SU-DHL-6 (cell line): ENCODE measurements at regions not wholly inside any gene's neighbourhood (a gene's known extent, or its start where the extent isn't known, plus 50 kb on each side); places are given as distances from the start of the nearest gene placed in this dataset.

Source experiments
- EZH2phosphoT487 ChIP-seq: fragments of 200-600 bp; sonication (generic), shearing (Covaris generic); conservative IDR thresholded peaks from 2 replicates; pipeline ENCODE4 v1.6.1; 2018; ENCODE audit warnings: mild to moderate bottlenecking, antibody characterized with exemption, low read length, moderate library complexity, mixed read lengths
- TF ChIP-seq, protein P1 (sequence below): fragments of 200-600 bp; sonication (generic); IDR thresholded peaks from one replicate; pipeline ENCODE4 v1.5.1; 2017; ENCODE audit warnings: antibody characterized with exemption, mild to moderate bottlenecking, low read length, moderate library complexity; ENCODE audit not compliant: insufficient read depth, poor library complexity, severe bottlenecking

- TF ChIP-seq, protein P1, sequence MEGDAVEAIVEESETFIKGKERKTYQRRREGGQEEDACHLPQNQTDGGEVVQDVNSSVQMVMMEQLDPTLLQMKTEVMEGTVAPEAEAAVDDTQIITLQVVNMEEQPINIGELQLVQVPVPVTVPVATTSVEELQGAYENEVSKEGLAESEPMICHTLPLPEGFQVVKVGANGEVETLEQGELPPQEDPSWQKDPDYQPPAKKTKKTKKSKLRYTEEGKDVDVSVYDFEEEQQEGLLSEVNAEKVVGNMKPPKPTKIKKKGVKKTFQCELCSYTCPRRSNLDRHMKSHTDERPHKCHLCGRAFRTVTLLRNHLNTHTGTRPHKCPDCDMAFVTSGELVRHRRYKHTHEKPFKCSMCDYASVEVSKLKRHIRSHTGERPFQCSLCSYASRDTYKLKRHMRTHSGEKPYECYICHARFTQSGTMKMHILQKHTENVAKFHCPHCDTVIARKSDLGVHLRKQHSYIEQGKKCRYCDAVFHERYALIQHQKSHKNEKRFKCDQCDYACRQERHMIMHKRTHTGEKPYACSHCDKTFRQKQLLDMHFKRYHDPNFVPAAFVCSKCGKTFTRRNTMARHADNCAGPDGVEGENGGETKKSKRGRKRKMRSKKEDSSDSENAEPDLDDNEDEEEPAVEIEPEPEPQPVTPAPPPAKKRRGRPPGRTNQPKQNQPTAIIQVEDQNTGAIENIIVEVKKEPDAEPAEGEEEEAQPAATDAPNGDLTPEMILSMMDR, result no peak
- TF ChIP-seq EZH2phosphoT487, result no peak
These were observed 176.2 kb upstream of the HDAC4 start for GRCh38 chr2:239576784-239577685.
